ENCODE measurements at regions not wholly inside any gene's neighbourhood (a gene's known extent, or its start where the extent isn't known, plus 50 kb on each side); places are given as distances from the start of the nearest gene placed in this dataset.

DNA sequence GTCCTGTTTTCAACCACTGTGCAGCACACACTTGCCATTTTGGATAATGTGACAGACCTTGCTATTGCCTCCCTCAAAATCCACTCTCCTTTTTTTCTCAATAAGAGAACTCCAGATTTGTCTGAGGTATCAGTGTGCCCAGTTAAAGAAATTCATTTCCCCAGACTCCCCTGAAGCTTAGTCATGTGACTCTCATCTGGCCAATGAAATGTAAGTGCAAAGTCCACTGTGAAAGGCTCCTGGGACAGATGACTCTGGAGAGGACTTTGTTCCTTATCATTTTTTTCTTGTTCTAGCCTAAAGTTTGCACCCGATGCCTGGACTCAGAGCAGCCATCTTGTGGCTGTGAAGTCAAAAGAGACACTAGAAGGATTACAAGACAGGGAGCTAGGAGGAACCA, 268.6 kb upstream of the LRTM1 start:
- Histone ChIP-seq H3K4me3 (ENCODE audit: low read length in 3 of 3) (no peak overlapping the region), H3K4me1 (ENCODE audit: control insufficient read depth in 2 of 3, insufficient read depth in 2 of 3, low read depth in 1 of 3, low read length in 3 of 3) (no peaks in the 10 kb centered on the region), H3K9ac (ENCODE audit: low read length in 3 of 3) (no peak overlapping the region), H3K9me3 (ENCODE audit: control insufficient read depth in 2 of 3, insufficient read depth in 1 of 3, low read length in 3 of 3) (no peaks in the 10 kb centered on the region), H3K27me3 (ENCODE audit: control insufficient read depth, insufficient read depth, low read length) (no peaks in the 10 kb centered on the region), H3K27ac (ENCODE audit: low read depth in 2 of 2, low read length in 2 of 2) (no peak overlapping the region), H3K36me3 (ENCODE audit: control insufficient read depth in 2 of 3, insufficient read depth in 3 of 3, low read length in 3 of 3) (no peaks in the 10 kb centered on the region)
- FAIRE-seq (no peak), DNase-seq (no peak)
- TF ChIP-seq CTCF (IDR thresholded peaks at IDR 0.05; ENCODE audit: borderline replicate concordance, extremely low read depth, insufficient read depth) = no peak
- intact Hi-C loops (cut with DNase I) = no loop called here

- Histone ChIP-seq H3K36me3 (ENCODE audit: control insufficient read depth in 2 of 3, insufficient read depth in 3 of 3, low read length in 3 of 3) (no peaks in the 10 kb centered on the region), H3K9me3 (ENCODE audit: control insufficient read depth in 2 of 3, insufficient read depth in 1 of 3, low read length in 3 of 3) (no peaks in the 10 kb centered on the region), H3K27me3 (ENCODE audit: control insufficient read depth, insufficient read depth, low read length) (no peaks in the 10 kb centered on the region), H3K9ac (ENCODE audit: low read length in 3 of 3) (no peak overlapping the region), H3K27ac (ENCODE audit: low read depth in 2 of 2, low read length in 2 of 2) (no peak overlapping the region), H3K4me3 (ENCODE audit: low read length in 3 of 3) (no peak overlapping the region), H3K4me1 (ENCODE audit: control insufficient read depth in 2 of 3, insufficient read depth in 2 of 3, low read depth in 1 of 3, low read length in 3 of 3) (no peaks in the 10 kb centered on the region)
- FAIRE-seq = no peak
- no peak for TF ChIP-seq CTCF (IDR thresholded peaks at IDR 0.05; ENCODE audit: borderline replicate concordance, extremely low read depth, insufficient read depth)
- intact Hi-C loops (cut with DNase I) = no loop called here
- DNase-seq = no peak
These were observed 266.5 kb upstream of the LRTM1 start for GRCh38 chr3:55194376-55194775.

DNA sequence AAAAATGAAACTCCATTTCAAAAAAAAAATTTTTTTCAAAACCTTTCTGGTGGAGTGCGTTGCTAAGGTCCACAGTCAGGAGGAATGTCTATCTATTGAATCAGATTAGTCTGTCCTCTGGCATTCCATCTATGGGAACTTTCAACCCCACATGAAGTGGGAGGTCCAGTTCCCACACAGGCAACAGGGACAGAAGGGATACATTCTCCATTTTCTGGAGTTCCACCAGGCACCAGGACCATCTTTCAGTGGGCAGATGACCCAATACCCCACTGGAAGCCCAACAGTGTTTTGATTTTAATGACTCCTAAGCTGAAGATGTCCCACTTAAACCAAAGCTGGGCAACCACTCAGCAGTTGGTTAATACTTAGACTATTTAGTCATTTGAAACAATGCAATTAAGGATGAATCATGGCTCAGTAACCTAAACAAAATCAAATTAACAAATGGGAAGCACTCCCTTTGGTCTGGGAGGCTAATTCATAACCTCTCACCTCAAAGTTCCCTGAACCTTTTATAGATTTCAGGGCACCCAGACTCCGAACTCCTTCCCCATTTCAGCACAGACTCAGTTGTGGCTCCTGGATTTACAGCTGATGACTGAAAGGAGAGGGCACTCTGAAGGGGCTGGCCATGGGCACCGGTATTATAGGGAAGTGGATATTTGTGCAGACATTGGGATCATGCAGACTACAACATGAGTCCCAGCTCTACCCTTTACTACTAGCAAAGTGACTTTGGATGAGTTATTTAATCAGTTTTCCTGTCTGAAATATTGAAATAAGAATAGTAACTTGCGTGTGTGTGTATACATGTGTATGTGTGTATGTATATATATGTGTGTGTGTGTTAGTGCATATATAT, 264.3 kb upstream of the LRTM1 start:
- Histone ChIP-seq H3K9ac (ENCODE audit: low read length in 3 of 3) (no peak overlapping the region), H3K27ac (ENCODE audit: low read depth in 2 of 2, low read length in 2 of 2) (no peak overlapping the region), H3K27me3 (ENCODE audit: control insufficient read depth, insufficient read depth, low read length) (no peaks in the 10 kb centered on the region), H3K4me3 (ENCODE audit: low read length in 3 of 3) (no peak overlapping the region), H3K4me1 (ENCODE audit: control insufficient read depth in 2 of 3, insufficient read depth in 2 of 3, low read depth in 1 of 3, low read length in 3 of 3) (no peaks in the 10 kb centered on the region), H3K36me3 (ENCODE audit: control insufficient read depth in 2 of 3, insufficient read depth in 3 of 3, low read length in 3 of 3) (no peaks in the 10 kb centered on the region), H3K9me3 (ENCODE audit: control insufficient read depth in 2 of 3, insufficient read depth in 1 of 3, low read length in 3 of 3) (no peaks in the 10 kb centered on the region)
- FAIRE-seq = no peak
- intact Hi-C loops (cut with DNase I) = no loop called here
- TF ChIP-seq CTCF (IDR thresholded peaks at IDR 0.05; ENCODE audit: borderline replicate concordance, extremely low read depth, insufficient read depth) = no peak
- DNase-seq = no peak
